Right cardiac atrium (tissue), 5 donors: ENCODE measurements at regions not wholly inside any gene's neighbourhood (a gene's known extent, or its start where the extent isn't known, plus 50 kb on each side); places are given as distances from the start of the nearest gene placed in this dataset.
A peak's percentile ranks its signal among the peaks of the same experiment; 100 is the strongest.

Experiments used
- ATAC-seq, 2 donors: fragments of 200-7000 bp; cut with Tn5 transposase; one replicate each; pipeline versions ENCODE4 v1.8.0 to v1.9.1; 2020; ENCODE audit warnings: moderate library complexity in 2 of 2, mild to moderate bottlenecking in 1 of 2
- DNase-seq, 3 donors: peaks; one replicate each; pipeline ENCODE4 v3.0.0-alpha.2; 2020
- H3K27ac ChIP-seq: one replicate; pipeline ENCODE4 v1.5.1; 2013; ENCODE audit warnings: mild to moderate bottlenecking, low read length, control low read depth, moderate library complexity
- H3K27me3 ChIP-seq: one replicate; pipeline ENCODE4 v1.6.1; 2013; ENCODE audit not compliant: control insufficient read depth, insufficient read depth
- H3K4me1 ChIP-seq: one replicate; pipeline ENCODE4 v1.6.1; 2013; ENCODE audit warnings: low read length; ENCODE audit not compliant: control insufficient read depth, insufficient read depth
- H3K4me3 ChIP-seq: one replicate; pipeline ENCODE4 v1.5.1; 2013; ENCODE audit warnings: low read length, control low read depth
- H3K9me3 ChIP-seq: one replicate; pipeline ENCODE4 v1.6.1; 2013; ENCODE audit warnings: low read length; ENCODE audit not compliant: control insufficient read depth
- WGBS: extraction: QIAGEN DNeasy Blood & Tissue Kit; methylation state at CpG from one replicate; pipeline ENCODE4 v1.1.7; 2013; 5-methylcytosine and 5-hydroxymethylcytosine counted together
- intact Hi-C, 4 donors: fragments of 100-400 bp; cut with DNase I; formaldehyde crosslinking; loops; one replicate each; pipeline versions ENCODE4 v1.11.0 to v1.14.0; 2022 to 2023
- donor health status: healthy with polysubstance abuse.
- donor health status: DM: no; HTN: yes; CAD: no.
- donor health status: DM: no; HTN: no; CAD: no.
- donor health status: DM: no; HTN: yes; CAD: no; lungs with severe emphysema.
- donor health status: DM: yes; HTN: yes; CAD: no.

GRCh38 chr21:43292041-43292865 lies 123.4 kb downstream of the CRYAA start:
- peak in 2 of 3 donors; percentile 6 to 45 for DNase-seq
- intact Hi-C loops = no loop called here
- no peaks in the 10 kb centered on the region for H3K4me1 ChIP-seq
- no peak for ATAC-seq
- H3K27me3 ChIP-seq = no peaks in the 10 kb centered on the region
- no peak overlapping the region for H3K27ac ChIP-seq
- no peak overlapping the region for H3K4me3 ChIP-seq
- H3K9me3 ChIP-seq = peaks cover 2% of the 10 kb centered on the region
- 88% methylated on average over 23 of the region's 23 CpGs for WGBS

GRCh38 chr21:43291347-43291950 lies 122.6 kb downstream of the CRYAA start:
- H3K4me3 ChIP-seq = no peak overlapping the region
- DNase-seq = peak in 1 of 3 donors; percentile 43
- intact Hi-C loops = no loop called here
- H3K4me1 ChIP-seq = no peaks in the 10 kb centered on the region
- WGBS = 90% methylated on average over 14 of the region's 14 CpGs
- H3K27me3 ChIP-seq = no peaks in the 10 kb centered on the region
- no peak overlapping the region for H3K27ac ChIP-seq
- H3K9me3 ChIP-seq = peaks cover 2% of the 10 kb centered on the region
- ATAC-seq = no peak

- Histone ChIP-seq H3K4me1 (no peaks in the 10 kb centered on the region), H3K27ac (no peak overlapping the region), H3K9me3 (peaks cover 2% of the 10 kb centered on the region), H3K4me3 (no peak overlapping the region), H3K27me3 (no peaks in the 10 kb centered on the region)
- WGBS = 78% methylated on average over 36 of the region's 36 CpGs
- intact Hi-C loops = no loop called here
- ATAC-seq (no peak), DNase-seq (peak in 2 of 3 donors; percentile 2 to 22)
Measured at GRCh38 chr21:43290421-43291346, 121.9 kb downstream of the CRYAA start.

- peak; percentile 4 to 41 (median 30) for DNase-seq
- Histone ChIP-seq H3K9me3 (no peaks in the 10 kb centered on the region), H3K27me3 (no peaks in the 10 kb centered on the region), H3K27ac (no peak overlapping the region), H3K4me1 (no peaks in the 10 kb centered on the region), H3K4me3 (no peak overlapping the region)
- intact Hi-C loops = no loop called here
- 70% methylated on average over 6 of the region's 6 CpGs for WGBS
- no peak for ATAC-seq
Measured at GRCh38 chr21:43289966-43290365, 121.2 kb downstream of the CRYAA start.

- DNase-seq (peak in 1 of 3 donors; percentile 5), ATAC-seq (no peak)
- Histone ChIP-seq H3K27ac (no peak overlapping the region), H3K27me3 (no peaks in the 10 kb centered on the region), H3K4me1 (no peaks in the 10 kb centered on the region), H3K9me3 (no peaks in the 10 kb centered on the region), H3K4me3 (no peak overlapping the region)
- intact Hi-C loops = no loop called here
- 85% methylated on average over 2 of the region's 2 CpGs for WGBS
Measured at GRCh38 chr21:43289442-43289841, 120.6 kb downstream of the CRYAA start.

- Histone ChIP-seq H3K27me3 (no peaks in the 10 kb centered on the region), H3K4me3 (no peak overlapping the region), H3K27ac (no peak overlapping the region), H3K4me1 (no peaks in the 10 kb centered on the region), H3K9me3 (no peaks in the 10 kb centered on the region)
- intact Hi-C loops = no loop called here
- WGBS = 82% methylated on average over 22 of the region's 22 CpGs
- DNase-seq = peak; percentile 8 to 46 (median 20)
- ATAC-seq = peak; percentile 12 to 19
Measured at GRCh38 chr21:43287795-43288755, 119.3 kb downstream of the CRYAA start.

- 85% methylated on average over 19 of the region's 19 CpGs for WGBS
- no peaks in the 10 kb centered on the region for H3K9me3 ChIP-seq
- no peaks in the 10 kb centered on the region for H3K4me1 ChIP-seq
- no peak overlapping the region for H3K27ac ChIP-seq
- ATAC-seq (no peak), DNase-seq (peak; percentile 3 to 18 (median 9))
- H3K4me3 ChIP-seq = no peak overlapping the region
- intact Hi-C loops = no loop called here
- no peaks in the 10 kb centered on the region for H3K27me3 ChIP-seq
Measured at GRCh38 chr21:43287111-43287760, 118.4 kb downstream of the CRYAA start.

GRCh38 chr21:43286196-43286595 lies 117.4 kb downstream of the CRYAA start:
- intact Hi-C loops = no loop called here
- 91% methylated on average over 5 of the region's 5 CpGs for WGBS
- ATAC-seq (no peak), DNase-seq (peak in 1 of 3 donors; percentile 3)
- H3K4me1 ChIP-seq = no peaks in the 10 kb centered on the region
- no peak overlapping the region for H3K4me3 ChIP-seq
- no peaks in the 10 kb centered on the region for H3K27me3 ChIP-seq
- no peaks in the 10 kb centered on the region for H3K9me3 ChIP-seq
- H3K27ac ChIP-seq = no peak overlapping the region

GRCh38 chr21:43284700-43285099 lies 115.9 kb downstream of the CRYAA start:
- DNase-seq (no peak), ATAC-seq (no peak)
- H3K4me3 ChIP-seq = no peak overlapping the region
- 94% methylated on average over 3 of the region's 3 CpGs for WGBS
- H3K27ac ChIP-seq = no peak overlapping the region
- no peaks in the 10 kb centered on the region for H3K27me3 ChIP-seq
- no peaks in the 10 kb centered on the region for H3K9me3 ChIP-seq
- intact Hi-C loops = no loop called here
- H3K4me1 ChIP-seq = no peaks in the 10 kb centered on the region

- DNase-seq = no peak
- Histone ChIP-seq H3K9me3 (no peaks in the 10 kb centered on the region), H3K4me1 (no peaks in the 10 kb centered on the region), H3K27ac (no peak overlapping the region), H3K4me3 (no peak overlapping the region), H3K27me3 (no peaks in the 10 kb centered on the region)
- no peak for ATAC-seq
- 98% methylated on average over 1 of the region's 1 CpG for WGBS
- intact Hi-C loops = no loop called here
Measured at GRCh38 chr21:43284238-43284637, 115.4 kb downstream of the CRYAA start.
